ENCODE measurements at regions not wholly inside any gene's neighbourhood (a gene's known extent, or its start where the extent isn't known, plus 50 kb on each side); places are given as distances from the start of the nearest gene placed in this dataset.

- no peak for TF ChIP-seq EZH2phosphoT487 (IDR thresholded peaks at IDR 0.05; ENCODE audit: insufficient read depth, low read depth)
- no peak for TF ChIP-seq EZH2 (IDR thresholded peaks at IDR 0.05; ENCODE audit: insufficient read depth, poor library complexity, severe bottlenecking)
Measured at GRCh38 chr7:79936281-79936983, 198.2 kb upstream of the GNAI1 start.

Measured in GM23248 (cell line).